Neural cell (in vitro differentiated cells): ENCODE measurements at regions not wholly inside any gene's neighbourhood (a gene's known extent, or its start where the extent isn't known, plus 50 kb on each side); places are given as distances from the start of the nearest gene placed in this dataset.

Experiments used
- H2AFZ ChIP-seq: fragments of 200-600, 300-800 bp; sonication (generic), shearing (Covaris generic); 2 replicates; pipeline ENCODE4 v1.6.0; 2014; ENCODE audit warnings: low read depth, mild to moderate bottlenecking, antibody characterized with exemption, low read length, moderate library complexity
- H3F3A ChIP-seq: fragments of 200-600 bp; shearing (Covaris generic); 2 replicates; pipeline ENCODE4 v1.6.1; 2016; ENCODE audit warnings: mild to moderate bottlenecking, moderate library complexity, mixed read lengths, antibody characterized with exemption, low read length; ENCODE audit not compliant: insufficient read depth, poor library complexity, severe bottlenecking
- H3K27ac ChIP-seq: fragments of 200-600, 300-800 bp; sonication (generic), shearing (Covaris generic); 2 replicates; pipeline ENCODE4 v1.5.1; 2014; ENCODE audit warnings: mild to moderate bottlenecking, low read length, moderate library complexity
- H3K27me3 ChIP-seq: fragments of 300-800, 200-600 bp; sonication (generic), shearing (Covaris generic); 2 replicates; pipeline ENCODE4 v1.6.0; 2014; ENCODE audit warnings: mild to moderate bottlenecking, low read depth, low read length, moderate library complexity; ENCODE audit not compliant: insufficient read depth
- H3K36me3 ChIP-seq: fragments of 300-800, 200-600 bp; sonication (generic), shearing (Covaris generic); 2 replicates; pipeline ENCODE4 v1.5.1; 2014; ENCODE audit warnings: mild to moderate bottlenecking, antibody characterized with exemption, low read length, moderate library complexity; ENCODE audit not compliant: insufficient read depth
- H3K4me2 ChIP-seq: fragments of 300-800, 200-600 bp; sonication (generic), shearing (Covaris generic); 2 replicates; pipeline ENCODE4 v1.6.0; 2014; ENCODE audit warnings: mild to moderate bottlenecking, low read length
- H3K4me3 ChIP-seq: fragments of 300-800, 200-600 bp; sonication (generic), shearing (Covaris generic); 2 replicates; pipeline ENCODE4 v1.5.1; 2014; ENCODE audit warnings: mild to moderate bottlenecking, low read length, moderate library complexity
- H3K79me2 ChIP-seq: fragments of 200-600 bp; shearing (Covaris generic); replicated peaks from 2 replicates; pipeline ENCODE4 v1.6.0; 2014; ENCODE audit warnings: mild to moderate bottlenecking, low read length, moderate library complexity; ENCODE audit not compliant: insufficient read depth
- H3K9ac ChIP-seq: fragments of 300-800, 200-600 bp; sonication (generic), shearing (Covaris generic); 2 replicates; pipeline ENCODE4 v1.6.1; 2016; ENCODE audit warnings: mild to moderate bottlenecking, low read length, mixed read lengths
- H3K9me2 ChIP-seq: fragments of 200-600 bp; shearing (Covaris generic); 2 replicates; pipeline ENCODE4 v1.6.1; 2016; ENCODE audit warnings: mild to moderate bottlenecking, low read length, mixed read lengths; ENCODE audit not compliant: insufficient read depth
- H3K9me3 ChIP-seq: fragments of 200-600, 300-800 bp; sonication (generic), shearing (Covaris generic); 2 replicates; pipeline ENCODE4 v1.6.1; 2016; ENCODE audit warnings: mild to moderate bottlenecking, mixed run types, low read length, moderate library complexity, mixed read lengths
- H4K20me1 ChIP-seq: fragments of 200-600 bp; shearing (Covaris generic); 2 replicates; pipeline ENCODE4 v1.6.1; 2016; ENCODE audit warnings: mild to moderate bottlenecking, mixed run types; ENCODE audit not compliant: insufficient read depth
- EP300 ChIP-seq: fragments of 450-650 bp; conservative IDR thresholded peaks from 2 replicates; pipeline ENCODE4 v1.6.1; 2014; ENCODE audit warnings: antibody characterized with exemption, mild to moderate bottlenecking, moderate library complexity; ENCODE audit not compliant: poor library complexity, severe bottlenecking
- EZH2 ChIP-seq: fragments of 200-600, 300-800 bp; shearing (Covaris generic), sonication (generic); IDR thresholded peaks from 2 replicates; pipeline ENCODE4 v1.6.1; 2014; ENCODE audit warnings: antibody characterized with exemption, low read length, borderline replicate concordance, mild to moderate bottlenecking; ENCODE audit not compliant: insufficient read depth, poor library complexity, severe bottlenecking
- MXI1 ChIP-seq: fragments of 450-650 bp; conservative IDR thresholded peaks from 2 replicates; pipeline ENCODE4 v1.6.1; 2014; ENCODE audit warnings: antibody characterized with exemption, mild to moderate bottlenecking; ENCODE audit not compliant: poor library complexity, severe bottlenecking
- POLR2AphosphoS5 ChIP-seq: IDR thresholded peaks from 2 replicates; pipeline ENCODE4 v1.6.1; 2012
- RAD21 ChIP-seq: fragments of 450-650 bp; conservative IDR thresholded peaks from 2 replicates; pipeline ENCODE4 v1.6.1; 2014; ENCODE audit warnings: antibody characterized with exemption, mild to moderate bottlenecking, moderate library complexity
- SMC3 ChIP-seq: fragments of 450-650 bp; conservative IDR thresholded peaks from 2 replicates; pipeline ENCODE4 v1.6.1; 2014; ENCODE audit warnings: antibody characterized with exemption, mild to moderate bottlenecking, moderate library complexity; ENCODE audit not compliant: poor library complexity
- TF ChIP-seq, protein P1 (sequence below): IDR thresholded peaks from 2 replicates; pipeline ENCODE4 v1.6.1; 2012; ENCODE audit warnings: borderline replicate concordance
- TF ChIP-seq, protein P2 (sequence below): fragments of 450-650 bp; IDR thresholded peaks from 2 replicates; pipeline ENCODE4 v1.5.1; 2014; ENCODE audit warnings: antibody characterized with exemption, mild to moderate bottlenecking, moderate library complexity; ENCODE audit not compliant: poor library complexity, severe bottlenecking

DNA sequence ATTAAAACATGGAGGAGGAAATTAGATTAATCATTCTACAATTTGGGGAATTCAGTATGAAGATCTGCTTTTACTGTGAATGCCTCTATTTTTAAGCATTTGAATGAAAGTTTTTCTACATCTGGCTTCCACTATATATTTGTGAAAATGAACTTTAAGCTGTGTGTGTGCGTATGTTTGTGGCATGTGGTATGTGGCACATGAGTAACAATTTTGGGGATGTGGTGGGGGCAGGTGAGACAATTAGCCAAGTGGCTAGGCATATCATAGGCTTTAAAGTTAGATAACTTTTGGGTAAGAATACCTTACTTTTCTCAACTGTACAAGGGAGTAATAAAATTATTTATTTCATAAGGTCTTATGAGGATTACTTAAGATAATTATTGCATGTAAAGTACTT, 81.5 kb downstream of the ZNF22 start:
- Histone ChIP-seq H4K20me1 (no peaks in the 10 kb centered on the region), H3K9ac (no peak overlapping the region)

DNA sequence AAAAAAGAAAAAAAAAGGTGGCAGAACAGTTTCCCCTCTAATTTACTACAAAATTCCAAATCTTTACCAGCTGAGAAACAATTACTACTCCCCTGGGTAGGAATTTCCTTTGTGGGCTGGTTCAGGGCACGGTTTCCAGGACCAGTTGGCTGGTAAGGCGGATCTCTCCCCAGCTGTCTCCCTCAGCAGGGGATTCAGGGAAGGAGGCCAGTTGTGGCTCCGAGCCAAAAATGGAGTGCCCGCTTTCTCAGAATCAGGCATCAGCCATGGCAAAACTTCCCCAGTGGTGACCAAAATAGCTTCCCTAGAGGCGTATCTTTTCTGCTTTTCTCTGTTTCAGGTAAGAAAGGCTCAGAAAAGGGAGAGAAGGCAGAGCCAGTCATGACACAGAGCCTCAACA, 91.2 kb downstream of the ZNF22 start:
- no peaks in the 10 kb centered on the region for H3F3A ChIP-seq
- H3K4me3 ChIP-seq, result no peak overlapping the region
- no peaks in the 10 kb centered on the region for H3K9me3 ChIP-seq
- no peak overlapping the region for H3K4me2 ChIP-seq
- H4K20me1 ChIP-seq, result no peaks in the 10 kb centered on the region
- no peaks in the 10 kb centered on the region for H3K9me2 ChIP-seq
- H3K27ac ChIP-seq, result no peak overlapping the region
- TF ChIP-seq MXI1, result no peak
- no peak overlapping the region for H3K9ac ChIP-seq
- H3K27me3 ChIP-seq, result no peaks in the 10 kb centered on the region
- H3K36me3 ChIP-seq, result no peaks in the 10 kb centered on the region
- H2AFZ ChIP-seq, result no peak overlapping the region
- H3K79me2 ChIP-seq, result no peaks in the 10 kb centered on the region

More for the DNA sequence above, 81.5 kb downstream of the ZNF22 start:
- no peaks in the 10 kb centered on the region for H3F3A ChIP-seq
- no peaks in the 10 kb centered on the region for H3K79me2 ChIP-seq
- H2AFZ ChIP-seq, result no peak overlapping the region
- H3K27me3 ChIP-seq, result no peaks in the 10 kb centered on the region
- no peaks in the 10 kb centered on the region for H3K36me3 ChIP-seq
- no peaks in the 10 kb centered on the region for H3K9me3 ChIP-seq
- H3K4me3 ChIP-seq, result no peak overlapping the region
- no peaks in the 10 kb centered on the region for H3K9me2 ChIP-seq
- H3K4me2 ChIP-seq, result no peak overlapping the region
- no peak overlapping the region for H3K27ac ChIP-seq
- TF ChIP-seq RAD21 (no peak), SMC3 (no peak), EZH2 (no peak), EP300 (no peak), MXI1 (no peak), POLR2AphosphoS5 (no peak)
- TF ChIP-seq, protein P1, sequence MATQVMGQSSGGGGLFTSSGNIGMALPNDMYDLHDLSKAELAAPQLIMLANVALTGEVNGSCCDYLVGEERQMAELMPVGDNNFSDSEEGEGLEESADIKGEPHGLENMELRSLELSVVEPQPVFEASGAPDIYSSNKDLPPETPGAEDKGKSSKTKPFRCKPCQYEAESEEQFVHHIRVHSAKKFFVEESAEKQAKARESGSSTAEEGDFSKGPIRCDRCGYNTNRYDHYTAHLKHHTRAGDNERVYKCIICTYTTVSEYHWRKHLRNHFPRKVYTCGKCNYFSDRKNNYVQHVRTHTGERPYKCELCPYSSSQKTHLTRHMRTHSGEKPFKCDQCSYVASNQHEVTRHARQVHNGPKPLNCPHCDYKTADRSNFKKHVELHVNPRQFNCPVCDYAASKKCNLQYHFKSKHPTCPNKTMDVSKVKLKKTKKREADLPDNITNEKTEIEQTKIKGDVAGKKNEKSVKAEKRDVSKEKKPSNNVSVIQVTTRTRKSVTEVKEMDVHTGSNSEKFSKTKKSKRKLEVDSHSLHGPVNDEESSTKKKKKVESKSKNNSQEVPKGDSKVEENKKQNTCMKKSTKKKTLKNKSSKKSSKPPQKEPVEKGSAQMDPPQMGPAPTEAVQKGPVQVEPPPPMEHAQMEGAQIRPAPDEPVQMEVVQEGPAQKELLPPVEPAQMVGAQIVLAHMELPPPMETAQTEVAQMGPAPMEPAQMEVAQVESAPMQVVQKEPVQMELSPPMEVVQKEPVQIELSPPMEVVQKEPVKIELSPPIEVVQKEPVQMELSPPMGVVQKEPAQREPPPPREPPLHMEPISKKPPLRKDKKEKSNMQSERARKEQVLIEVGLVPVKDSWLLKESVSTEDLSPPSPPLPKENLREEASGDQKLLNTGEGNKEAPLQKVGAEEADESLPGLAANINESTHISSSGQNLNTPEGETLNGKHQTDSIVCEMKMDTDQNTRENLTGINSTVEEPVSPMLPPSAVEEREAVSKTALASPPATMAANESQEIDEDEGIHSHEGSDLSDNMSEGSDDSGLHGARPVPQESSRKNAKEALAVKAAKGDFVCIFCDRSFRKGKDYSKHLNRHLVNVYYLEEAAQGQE, result no peak
- TF ChIP-seq, protein P2, sequence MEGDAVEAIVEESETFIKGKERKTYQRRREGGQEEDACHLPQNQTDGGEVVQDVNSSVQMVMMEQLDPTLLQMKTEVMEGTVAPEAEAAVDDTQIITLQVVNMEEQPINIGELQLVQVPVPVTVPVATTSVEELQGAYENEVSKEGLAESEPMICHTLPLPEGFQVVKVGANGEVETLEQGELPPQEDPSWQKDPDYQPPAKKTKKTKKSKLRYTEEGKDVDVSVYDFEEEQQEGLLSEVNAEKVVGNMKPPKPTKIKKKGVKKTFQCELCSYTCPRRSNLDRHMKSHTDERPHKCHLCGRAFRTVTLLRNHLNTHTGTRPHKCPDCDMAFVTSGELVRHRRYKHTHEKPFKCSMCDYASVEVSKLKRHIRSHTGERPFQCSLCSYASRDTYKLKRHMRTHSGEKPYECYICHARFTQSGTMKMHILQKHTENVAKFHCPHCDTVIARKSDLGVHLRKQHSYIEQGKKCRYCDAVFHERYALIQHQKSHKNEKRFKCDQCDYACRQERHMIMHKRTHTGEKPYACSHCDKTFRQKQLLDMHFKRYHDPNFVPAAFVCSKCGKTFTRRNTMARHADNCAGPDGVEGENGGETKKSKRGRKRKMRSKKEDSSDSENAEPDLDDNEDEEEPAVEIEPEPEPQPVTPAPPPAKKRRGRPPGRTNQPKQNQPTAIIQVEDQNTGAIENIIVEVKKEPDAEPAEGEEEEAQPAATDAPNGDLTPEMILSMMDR, result no peak

DNA sequence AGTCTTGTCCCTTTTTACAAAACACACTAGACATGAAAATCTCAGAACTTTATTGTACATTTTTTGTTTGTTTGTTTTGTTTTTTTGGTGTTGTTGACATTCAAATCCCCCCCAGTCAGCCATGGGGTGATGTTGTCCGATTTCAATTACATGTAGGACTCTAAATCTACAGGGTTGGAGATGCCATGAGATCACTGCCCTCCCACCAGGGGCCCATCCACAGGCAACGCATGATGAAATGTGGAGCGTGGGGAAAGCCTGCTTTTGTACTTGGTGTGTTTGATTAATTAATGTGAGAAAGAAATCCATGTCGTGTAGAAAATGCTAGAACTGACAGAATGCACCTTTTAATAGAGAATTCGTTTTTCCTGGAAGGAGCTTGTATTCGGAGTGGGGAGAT, 93.2 kb downstream of the ZNF22 start:
- H4K20me1 ChIP-seq, result no peaks in the 10 kb centered on the region
- H3K36me3 ChIP-seq, result no peaks in the 10 kb centered on the region
- no peak overlapping the region for H3K4me3 ChIP-seq
- no peaks in the 10 kb centered on the region for H3K9me3 ChIP-seq
- no peak for TF ChIP-seq POLR2AphosphoS5
- no peaks in the 10 kb centered on the region for H3F3A ChIP-seq
- no peak overlapping the region for H3K27ac ChIP-seq
- H3K27me3 ChIP-seq, result no peaks in the 10 kb centered on the region
- H3K79me2 ChIP-seq, result no peaks in the 10 kb centered on the region
- no peaks in the 10 kb centered on the region for H3K9me2 ChIP-seq
- H2AFZ ChIP-seq, result no peak overlapping the region
- H3K9ac ChIP-seq, result no peak overlapping the region
- H3K4me2 ChIP-seq, result no peak overlapping the region
